ENCODE measurements at regions not wholly inside any gene's neighbourhood (a gene's known extent, or its start where the extent isn't known, plus 50 kb on each side); places are given as distances from the start of the nearest gene placed in this dataset.

- TF ChIP-seq POLR2AphosphoS5 (IDR thresholded peaks at IDR 0.05; ENCODE audit: low read length), result no peak
- TF ChIP-seq EZH2 (IDR thresholded peaks at IDR 0.05; ENCODE audit: borderline replicate concordance, control insufficient read depth, low read depth, low read length), result no peak
- TF ChIP-seq ZNF622 (IDR thresholded peaks at IDR 0.05), result no peak
- TF ChIP-seq BRCA1 (IDR thresholded peaks at IDR 0.05; ENCODE audit: low read depth, low read length), result no peak
- no peak for TF ChIP-seq CTCF (IDR thresholded peaks at IDR 0.05 in 2 of 3, conservative IDR thresholded peaks at IDR 0.05 in 1 of 3; ENCODE audit: control insufficient read depth in 2 of 3, extremely low read depth in 1 of 3, insufficient read depth in 1 of 3, low read depth in 3 of 3, low read length in 3 of 3)
- TF ChIP-seq YY1 (IDR thresholded peaks at IDR 0.05; ENCODE audit: low read depth, low read length), result no peak
- no peak for TF ChIP-seq PBX3 (IDR thresholded peaks at IDR 0.05; ENCODE audit: insufficient replicate concordance, low read depth, low read length)
- TF ChIP-seq CBFB (IDR thresholded peaks at IDR 0.05; ENCODE audit: low read depth), result no peak
- TF ChIP-seq BMI1 (IDR thresholded peaks at IDR 0.05; ENCODE audit: borderline replicate concordance), result no peak
- no peak for TF ChIP-seq NR2C1 (IDR thresholded peaks at IDR 0.05)
- TF ChIP-seq SIN3A (IDR thresholded peaks at IDR 0.05; ENCODE audit: low read depth, low read length), result no peak
- TF ChIP-seq RAD21 (IDR thresholded peaks at IDR 0.05; ENCODE audit: insufficient read depth, low read depth, low read length), result no peak
- TF ChIP-seq POLR2A (IDR thresholded peaks at IDR 0.05; ENCODE audit: low read depth, low read length), result no peak
- TF ChIP-seq ZBTB33 (IDR thresholded peaks at IDR 0.05), result no peak
Observed at GRCh38 chr2:5083402-5083801, 608.8 kb upstream of the SOX11 start.

All from GM12878 (cell line).